ENCODE measurements at regions not wholly inside any gene's neighbourhood (a gene's known extent, or its start where the extent isn't known, plus 50 kb on each side); places are given as distances from the start of the nearest gene placed in this dataset.

- DNase-seq (ENCODE audit: extremely low read depth, low read depth): no peak
- TF ChIP-seq CTCF (IDR thresholded peaks at IDR 0.05; ENCODE audit: low read depth, low read length): no peak
Measured at GRCh38 chr4:92100975-92101374, 202.8 kb upstream of the GRID2 start.

- no peak for DNase-seq (ENCODE audit: extremely low read depth, low read depth)
- no peak for TF ChIP-seq CTCF (IDR thresholded peaks at IDR 0.05; ENCODE audit: low read depth, low read length)
Measured at GRCh38 chr4:92101737-92102172, 202.0 kb upstream of the GRID2 start.

- DNase-seq (ENCODE audit: extremely low read depth, low read depth): no peak
- no peak for TF ChIP-seq CTCF (IDR thresholded peaks at IDR 0.05; ENCODE audit: low read depth, low read length)
Measured at GRCh38 chr4:92104506-92104905, 199.3 kb upstream of the GRID2 start.

- no peak for DNase-seq (ENCODE audit: extremely low read depth, low read depth)
- TF ChIP-seq CTCF (IDR thresholded peaks at IDR 0.05; ENCODE audit: low read depth, low read length): no peak
Measured at GRCh38 chr4:92106816-92107215, 196.9 kb upstream of the GRID2 start.

GRCh38 chr4:92111493-92111892 is 192.3 kb upstream of the GRID2 start:
- no peak for DNase-seq (ENCODE audit: extremely low read depth, low read depth)

GRCh38 chr4:92112805-92113204 is 191.0 kb upstream of the GRID2 start:
- no peak for TF ChIP-seq CTCF (IDR thresholded peaks at IDR 0.05; ENCODE audit: low read depth, low read length)
- no peak for DNase-seq (ENCODE audit: extremely low read depth, low read depth)

More at GRCh38 chr4:92111493-92111892, 192.3 kb upstream of the GRID2 start:
- TF ChIP-seq CTCF (IDR thresholded peaks at IDR 0.05; ENCODE audit: low read depth, low read length): no peak

- TF ChIP-seq CTCF (IDR thresholded peaks at IDR 0.05; ENCODE audit: low read depth, low read length): no peak
- DNase-seq (ENCODE audit: extremely low read depth, low read depth): no peak
Measured at GRCh38 chr4:92120810-92121498, 182.8 kb upstream of the GRID2 start.

Measured in AG09319 (cell line).